GM23248 (cell line): ENCODE measurements at regions not wholly inside any gene's neighbourhood (a gene's known extent, or its start where the extent isn't known, plus 50 kb on each side); places are given as distances from the start of the nearest gene placed in this dataset.

Source experiments
- EZH2 ChIP-seq: fragments of 200-600 bp; sonication (generic); IDR thresholded peaks from 2 replicates; pipeline ENCODE4 v1.6.1; 2018; ENCODE audit warnings: antibody characterized with exemption, mild to moderate bottlenecking; ENCODE audit not compliant: insufficient read depth, poor library complexity, severe bottlenecking
- EZH2phosphoT487 ChIP-seq: fragments of 200-600 bp; sonication (generic); IDR thresholded peaks from 2 replicates; pipeline ENCODE4 v1.6.1; 2018; ENCODE audit warnings: antibody characterized with exemption, moderate library complexity, mild to moderate bottlenecking, low read depth; ENCODE audit not compliant: insufficient read depth

- TF ChIP-seq EZH2phosphoT487 (no peak), EZH2 (no peak)
Observed at GRCh38 chr13:64525687-64526086, 2704.4 kb downstream of the PCDH9 start.
